ENCODE measurements at regions not wholly inside any gene's neighbourhood (a gene's known extent, or its start where the extent isn't known, plus 50 kb on each side); places are given as distances from the start of the nearest gene placed in this dataset.
"Not testable (repeated sequence)": the region's sequence is repeated elsewhere in the genome, so short reads cannot be mapped to it uniquely, and the experiment has no call there.

DNA sequence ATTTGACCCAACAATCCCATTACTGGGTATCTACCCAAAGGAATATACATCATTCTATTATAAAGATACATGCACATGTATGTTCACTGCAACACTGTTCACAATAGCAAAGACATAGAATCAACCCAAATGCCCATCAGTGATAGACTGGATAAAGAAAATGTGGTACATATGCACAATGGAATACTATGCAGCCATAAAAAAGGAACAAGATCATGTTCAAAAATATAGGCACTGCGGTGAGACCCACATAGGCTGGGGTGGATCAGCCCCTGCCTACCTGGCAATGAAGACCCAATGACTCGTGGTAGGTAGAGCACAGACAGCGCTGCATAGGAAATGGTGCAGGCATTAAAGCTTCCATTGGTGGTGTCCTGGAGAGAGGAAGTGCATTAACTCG, 88.6 kb upstream of the NFIL3 start:
- not testable (repeated sequence) for DNase-seq (ENCODE audit: low read depth); H3K4me3 ChIP-seq (ENCODE audit: low read depth, low read length)

DNA sequence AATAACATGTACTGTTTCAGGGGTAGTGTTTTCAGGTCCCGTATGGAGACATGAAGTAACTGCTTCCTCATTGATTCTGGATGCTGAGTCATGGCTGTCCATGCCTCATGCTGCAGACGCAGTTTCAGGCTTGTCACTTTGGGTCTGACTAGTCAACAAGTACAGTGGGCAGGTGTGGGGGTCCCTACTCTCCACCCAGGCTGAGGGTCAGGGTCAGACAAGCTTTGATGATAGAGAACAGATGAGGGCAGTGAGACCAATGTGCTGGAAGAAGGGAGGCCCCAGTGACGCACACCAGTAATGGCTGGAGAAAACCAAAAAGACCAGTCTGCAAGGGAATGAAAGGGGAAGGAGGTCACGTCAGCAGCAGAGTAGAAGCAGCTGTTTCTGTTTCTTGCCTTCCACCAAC, 80.0 kb upstream of the NFIL3 start:
- peak; percentile 25 for DNase-seq (ENCODE audit: low read depth)
- no peak overlapping the region for H3K4me3 ChIP-seq (ENCODE audit: low read depth, low read length)
- TF ChIP-seq CTCF (IDR thresholded peaks at IDR 0.05; ENCODE audit: insufficient read depth, low read depth, low read length), result no peak

DNA sequence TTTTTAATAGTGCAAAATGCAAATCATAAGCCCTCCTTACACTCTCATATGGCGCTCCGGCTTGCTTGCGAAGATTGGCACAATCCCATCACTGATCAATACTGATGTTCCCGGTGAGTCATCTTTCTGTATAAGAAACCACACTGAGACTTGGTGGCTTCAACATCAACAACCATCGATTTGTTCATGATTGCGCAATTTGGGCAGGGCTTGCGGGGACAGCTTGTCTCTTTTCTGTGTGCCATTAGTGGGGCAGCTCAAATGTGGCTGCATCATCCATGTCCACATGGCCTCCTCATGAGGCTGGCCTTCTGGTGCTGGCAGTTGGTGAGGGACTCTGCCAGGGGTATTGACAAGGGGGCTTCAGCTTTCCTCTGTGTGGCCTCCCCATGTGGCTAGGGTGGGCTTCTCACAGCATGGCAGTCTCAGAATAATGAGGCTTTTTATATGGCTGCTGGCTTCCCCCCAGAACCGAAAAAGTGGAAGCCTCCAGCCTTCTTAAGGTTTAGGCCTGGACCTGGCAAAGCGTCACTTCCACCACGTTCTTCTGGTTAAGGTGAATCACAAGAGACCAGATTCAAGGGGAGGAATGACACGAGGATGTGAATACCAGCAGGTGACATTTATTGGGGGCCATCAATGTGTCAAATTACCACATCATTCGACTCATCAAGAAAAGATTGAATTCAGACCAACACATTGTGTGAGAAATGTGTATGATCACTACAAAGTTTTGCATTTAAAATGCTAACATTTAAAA, 79.5 kb upstream of the NFIL3 start:
- H3K4me3 ChIP-seq (ENCODE audit: low read depth, low read length), result no peak overlapping the region
- DNase-seq (ENCODE audit: low read depth), result no peak
- no peak for TF ChIP-seq CTCF (IDR thresholded peaks at IDR 0.05; ENCODE audit: insufficient read depth, low read depth, low read length)

- H3K4me3 ChIP-seq (ENCODE audit: low read depth, low read length), result no peak overlapping the region
- DNase-seq (ENCODE audit: low read depth), result no peak
- TF ChIP-seq CTCF (IDR thresholded peaks at IDR 0.05; ENCODE audit: insufficient read depth, low read depth, low read length), result no peak
Observed at GRCh38 chr9:91502475-91502874, 78.8 kb upstream of the NFIL3 start.

GRCh38 chr9:91500509-91501014, 76.9 kb upstream of the NFIL3 start:
- no peak for TF ChIP-seq CTCF (IDR thresholded peaks at IDR 0.05; ENCODE audit: insufficient read depth, low read depth, low read length)
- DNase-seq (ENCODE audit: low read depth), result peak; percentile 91
- H3K4me3 ChIP-seq (ENCODE audit: low read depth, low read length), result peak overlapping the region; percentile 17

DNA sequence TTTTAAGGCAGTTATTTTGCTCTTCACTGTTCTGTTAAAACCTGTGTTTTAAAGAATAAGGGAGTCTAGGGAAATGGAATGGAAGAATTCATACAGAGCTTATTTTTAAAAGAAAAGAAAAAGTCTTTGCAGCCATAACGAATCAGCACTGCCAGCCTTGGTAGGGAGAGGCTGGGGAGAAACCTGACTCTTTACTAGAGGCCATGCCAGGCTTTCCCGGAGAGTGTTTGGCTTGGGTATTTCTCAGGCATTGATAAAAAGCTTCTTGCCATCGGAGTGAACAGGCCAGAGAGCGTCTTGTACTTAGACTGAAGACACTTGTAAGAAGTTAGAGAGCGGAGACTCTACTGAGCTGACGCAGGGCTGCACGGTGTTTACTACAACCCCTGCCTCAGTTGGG, 72.7 kb upstream of the NFIL3 start:
- DNase-seq (ENCODE audit: low read depth), result no peak
- TF ChIP-seq CTCF (IDR thresholded peaks at IDR 0.05; ENCODE audit: insufficient read depth, low read depth, low read length), result no peak
- no peak overlapping the region for H3K4me3 ChIP-seq (ENCODE audit: low read depth, low read length)

- no peak overlapping the region for H3K4me3 ChIP-seq (ENCODE audit: low read depth, low read length)
- no peak for TF ChIP-seq CTCF (IDR thresholded peaks at IDR 0.05; ENCODE audit: insufficient read depth, low read depth, low read length)
Observed at GRCh38 chr9:91495450-91495849, 71.8 kb upstream of the NFIL3 start.

More at GRCh38 chr9:91495450-91495849, 71.8 kb upstream of the NFIL3 start:
- DNase-seq (ENCODE audit: low read depth), result peak; percentile 94

Data from fibroblast of villous mesenchyme (primary cell).